CD14-positive monocyte (primary cell): ENCODE measurements at regions not wholly inside any gene's neighbourhood (a gene's known extent, or its start where the extent isn't known, plus 50 kb on each side); places are given as distances from the start of the nearest gene placed in this dataset.

Experiments
- DNase-seq, 3 donors: peaks; one replicate each; pipeline ENCODE4 v3.0.0-alpha.2; 2011 to 2022
- H2AFZ ChIP-seq: 2 replicates; pipeline ENCODE4 v1.6.0; 2012; ENCODE audit warnings: mild to moderate bottlenecking, low read depth, low read length, inconsistent platforms; ENCODE audit not compliant: insufficient read depth, poor library complexity, severe bottlenecking
- H3K27ac ChIP-seq, 2 donors: 1 replicate in 1 of 2; 2 replicates in 1 of 2; pipeline ENCODE4 v1.5.1; 2012 to 2013; ENCODE audit warnings: low read length in 2 of 2, control low read depth in 1 of 2, inconsistent platforms in 1 of 2, low read depth in 1 of 2, mild to moderate bottlenecking in 1 of 2
- H3K27me3 ChIP-seq, 2 donors: one replicate each; pipeline versions ENCODE4 v1.6.0 to v1.6.1; 2011 to 2013; ENCODE audit warnings: low read length in 2 of 2; ENCODE audit not compliant: control insufficient read depth in 2 of 2, insufficient read depth in 2 of 2
- H3K36me3 ChIP-seq, 2 donors: replicated peaks in 1 of 2; 1 replicate in 1 of 2; 2 replicates in 1 of 2; pipeline versions ENCODE4 v1.5.1 to v1.6.1; 2012 to 2013; ENCODE audit warnings: low read length in 2 of 2, control low read depth in 1 of 2, inconsistent platforms in 1 of 2, mild to moderate bottlenecking in 1 of 2; ENCODE audit not compliant: insufficient read depth in 2 of 2, control insufficient read depth in 1 of 2
- H3K4me1 ChIP-seq, 2 donors: 1 replicate in 1 of 2; 2 replicates in 1 of 2; pipeline versions ENCODE4 v1.5.1 to v1.6.1; 2012 to 2013; ENCODE audit warnings: low read length in 2 of 2, control low read depth in 1 of 2, inconsistent platforms in 1 of 2, mild to moderate bottlenecking in 1 of 2, moderate library complexity in 1 of 2; ENCODE audit not compliant: insufficient read depth in 2 of 2, control insufficient read depth in 1 of 2
- H3K4me2 ChIP-seq: replicated peaks from 2 replicates; pipeline ENCODE3; 2012; ENCODE audit warnings: low read length, moderate library complexity, mild to moderate bottlenecking; ENCODE audit not compliant: poor library complexity, severe bottlenecking; ENCODE audit errors: extremely low read depth
- H3K4me3 ChIP-seq, 3 experiments: fragments of 200-600 bp in 1 of 3; sonication (generic) in 1 of 3; replicated peaks in 1 of 3; 1 replicate in 2 of 3; 2 replicates in 1 of 3; pipeline ENCODE4 v1.5.1; 2011 to 2013; ENCODE audit warnings: low read length in 3 of 3, mild to moderate bottlenecking in 3 of 3, control low read depth in 2 of 3, low read depth in 2 of 3, inconsistent platforms in 1 of 3, moderate library complexity in 1 of 3
- H3K79me2 ChIP-seq: 2 replicates; pipeline ENCODE4 v1.6.0; 2012; ENCODE audit warnings: mild to moderate bottlenecking, control low read depth, inconsistent platforms, low read length, moderate library complexity; ENCODE audit not compliant: insufficient read depth
- H3K9ac ChIP-seq: 2 replicates; pipeline ENCODE4 v1.6.0; 2017; ENCODE audit warnings: low read length, mild to moderate bottlenecking; ENCODE audit not compliant: insufficient read depth, poor library complexity, severe bottlenecking
- H3K9me3 ChIP-seq, 2 donors: replicated peaks in 1 of 2; 1 replicate in 1 of 2; 2 replicates in 1 of 2; pipeline versions ENCODE4 v1.5.1 to v1.6.1; 2012 to 2013; ENCODE audit warnings: low read length in 2 of 2, control low read depth in 1 of 2; ENCODE audit not compliant: control insufficient read depth in 1 of 2, insufficient read depth in 1 of 2
- H4K20me1 ChIP-seq: 2 replicates; pipeline ENCODE4 v1.6.0; 2012; ENCODE audit warnings: mild to moderate bottlenecking, low read length, control low read depth, moderate library complexity; ENCODE audit not compliant: insufficient read depth
- H3K27ac Mint-ChIP-seq, 7 donors: one replicate each; pipeline ENCODE4 v1.8.0; 2020; ENCODE audit warnings: mild to moderate bottlenecking in 7 of 7, mixed read lengths in 7 of 7, moderate library complexity in 6 of 7, inconsistent platforms in 2 of 7
- H3K27me3 Mint-ChIP-seq, 3 donors: one replicate each; pipeline ENCODE4 v1.8.0; 2021 to 2022; ENCODE audit warnings: low read depth in 3 of 3, mild to moderate bottlenecking in 3 of 3, mixed read lengths in 3 of 3, moderate library complexity in 3 of 3, inconsistent platforms in 1 of 3
- H3K36me3 Mint-ChIP-seq, 2 donors: one replicate each; pipeline ENCODE4 v1.8.0; 2020; ENCODE audit warnings: mixed read lengths in 2 of 2, inconsistent platforms in 1 of 2, mild to moderate bottlenecking in 1 of 2
- H3K4me1 Mint-ChIP-seq: one replicate; pipeline ENCODE4 v1.8.0; 2020; ENCODE audit warnings: mild to moderate bottlenecking, mixed read lengths
- H3K4me3 Mint-ChIP-seq, 2 donors: one replicate each; pipeline ENCODE4 v1.8.0; 2020; ENCODE audit warnings: mild to moderate bottlenecking in 2 of 2, mixed read lengths in 2 of 2, moderate library complexity in 1 of 2
- H3K9me3 Mint-ChIP-seq, 7 donors: one replicate each; pipeline ENCODE4 v1.8.0; 2020 to 2022; ENCODE audit warnings: mixed read lengths in 7 of 7, mild to moderate bottlenecking in 6 of 7, moderate library complexity in 6 of 7, inconsistent platforms in 2 of 7
- WGBS: methylation state at CpG from one replicate; pipeline ENCODE4 v1.1.5; 2013; ENCODE audit warnings: missing lambda C conversion rate; ENCODE audit not compliant: insufficient coverage; 5-methylcytosine and 5-hydroxymethylcytosine counted together
- intact Hi-C, 2 donors: fragments of 100-400 bp; cut with micrococcal nuclease; formaldehyde crosslinking; loops; one replicate each; pipeline versions ENCODE4 v1.15.0 to v1.15.1; 2023
- TF ChIP-seq, protein P1 (sequence below): fragments of 200-600 bp; IDR thresholded peaks from one replicate; pipeline ENCODE4 v1.8.0; 2022; ENCODE audit warnings: antibody characterized with exemption, mild to moderate bottlenecking

GRCh38 chr12:3437986-3438385, 53.0 kb upstream of the PRMT8 start:
- Mint-ChIP-seq H3K27ac (no peak overlapping the region), H3K36me3 (no peaks in the 10 kb centered on the region), H3K9me3 (no peaks in the 10 kb centered on the region), H3K4me3 (no peak overlapping the region), H3K27me3 (peaks cover 3 to 10% (median 6%) of the 10 kb centered on the region in 3 donors), H3K4me1 (no peaks in the 10 kb centered on the region)
- Histone ChIP-seq H3K4me2 (no peak overlapping the region), H3K4me3 (no peak overlapping the region), H3K27ac (no peak overlapping the region), H4K20me1 (no peaks in the 10 kb centered on the region), H3K79me2 (no peaks in the 10 kb centered on the region), H3K4me1 (no peaks in the 10 kb centered on the region), H3K27me3 (no peaks in the 10 kb centered on the region), H2AFZ (no peak overlapping the region), H3K9me3 (no peaks in the 10 kb centered on the region), H3K9ac (no peak overlapping the region), H3K36me3 (no peaks in the 10 kb centered on the region)
- intact Hi-C loops, result no loop called here
- no peak for DNase-seq
- WGBS, result 97% methylated on average over 9 of the region's 9 CpGs
- TF ChIP-seq, protein P1, sequence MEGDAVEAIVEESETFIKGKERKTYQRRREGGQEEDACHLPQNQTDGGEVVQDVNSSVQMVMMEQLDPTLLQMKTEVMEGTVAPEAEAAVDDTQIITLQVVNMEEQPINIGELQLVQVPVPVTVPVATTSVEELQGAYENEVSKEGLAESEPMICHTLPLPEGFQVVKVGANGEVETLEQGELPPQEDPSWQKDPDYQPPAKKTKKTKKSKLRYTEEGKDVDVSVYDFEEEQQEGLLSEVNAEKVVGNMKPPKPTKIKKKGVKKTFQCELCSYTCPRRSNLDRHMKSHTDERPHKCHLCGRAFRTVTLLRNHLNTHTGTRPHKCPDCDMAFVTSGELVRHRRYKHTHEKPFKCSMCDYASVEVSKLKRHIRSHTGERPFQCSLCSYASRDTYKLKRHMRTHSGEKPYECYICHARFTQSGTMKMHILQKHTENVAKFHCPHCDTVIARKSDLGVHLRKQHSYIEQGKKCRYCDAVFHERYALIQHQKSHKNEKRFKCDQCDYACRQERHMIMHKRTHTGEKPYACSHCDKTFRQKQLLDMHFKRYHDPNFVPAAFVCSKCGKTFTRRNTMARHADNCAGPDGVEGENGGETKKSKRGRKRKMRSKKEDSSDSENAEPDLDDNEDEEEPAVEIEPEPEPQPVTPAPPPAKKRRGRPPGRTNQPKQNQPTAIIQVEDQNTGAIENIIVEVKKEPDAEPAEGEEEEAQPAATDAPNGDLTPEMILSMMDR, result no peak

- H3K4me1 Mint-ChIP-seq, result no peaks in the 10 kb centered on the region
- H3K9ac ChIP-seq, result no peak overlapping the region
- H3K4me3 Mint-ChIP-seq, result no peak overlapping the region
- no peaks in the 10 kb centered on the region for H3K4me1 ChIP-seq
- no peaks in the 10 kb centered on the region for H3K27me3 ChIP-seq
- H3K27ac Mint-ChIP-seq, result no peak overlapping the region
- no peaks in the 10 kb centered on the region for H3K36me3 ChIP-seq
- no peaks in the 10 kb centered on the region for H3K9me3 Mint-ChIP-seq
- WGBS, result 95% methylated on average over 3 of the region's 6 CpGs
- H3K27ac ChIP-seq, result no peak overlapping the region
- H4K20me1 ChIP-seq, result no peaks in the 10 kb centered on the region
- H3K9me3 ChIP-seq, result no peaks in the 10 kb centered on the region
- H2AFZ ChIP-seq, result no peak overlapping the region
- no peaks in the 10 kb centered on the region for H3K36me3 Mint-ChIP-seq
- TF ChIP-seq, protein P1, result no peak
- intact Hi-C loops, result no loop called here
- H3K79me2 ChIP-seq, result no peaks in the 10 kb centered on the region
- H3K27me3 Mint-ChIP-seq, result peaks cover 5 to 10% (median 6%) of the 10 kb centered on the region in 3 donors
- H3K4me2 ChIP-seq, result no peak overlapping the region
- no peak for DNase-seq
- no peak overlapping the region for H3K4me3 ChIP-seq
Observed at GRCh38 chr12:3438401-3438800, 52.6 kb upstream of the PRMT8 start.
